ENCODE measurements at regions not wholly inside any gene's neighbourhood (a gene's known extent, or its start where the extent isn't known, plus 50 kb on each side); places are given as distances from the start of the nearest gene placed in this dataset.

GRCh38 chr12:5180496-5180895 lies 136.8 kb downstream of the KCNA5 start:
- TF ChIP-seq CTCF (IDR thresholded peaks at IDR 0.05): no peak
- TF ChIP-seq POLR2A (IDR thresholded peaks at IDR 0.05): no peak
- TF ChIP-seq POLR2AphosphoS5 (IDR thresholded peaks at IDR 0.05): no peak

All from stomach (tissue), 4 donors.